CD4-positive, alpha-beta T cell treated with Interleukin-4 for 4 hours (primary cell): ENCODE measurements at regions not wholly inside any gene's neighbourhood (a gene's known extent, or its start where the extent isn't known, plus 50 kb on each side); places are given as distances from the start of the nearest gene placed in this dataset.

Experiments
- DNase-seq: peaks from one replicate; pipeline ENCODE4 v3.0.0-alpha.2; 2020

DNA sequence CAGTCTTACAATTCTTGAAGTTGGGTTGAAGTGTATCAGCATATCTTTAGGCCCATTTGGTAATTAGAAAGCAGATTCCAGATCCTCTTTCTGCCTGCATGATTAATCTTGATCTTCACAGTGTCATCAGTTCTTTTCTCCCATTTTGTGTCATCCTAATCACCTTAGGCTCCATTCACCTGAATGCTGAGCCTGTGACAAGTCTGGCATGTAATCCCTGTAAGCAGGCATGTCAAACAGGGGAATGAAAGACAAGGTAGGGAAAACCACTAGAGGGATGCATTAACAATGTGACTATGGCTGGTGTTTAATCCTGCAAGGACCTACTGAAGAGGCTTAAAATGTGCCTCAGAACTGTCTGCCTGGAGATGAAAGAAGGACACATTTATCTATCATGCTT is 848.8 kb downstream of the TFAP2A start:
- DNase-seq = no peak

DNA sequence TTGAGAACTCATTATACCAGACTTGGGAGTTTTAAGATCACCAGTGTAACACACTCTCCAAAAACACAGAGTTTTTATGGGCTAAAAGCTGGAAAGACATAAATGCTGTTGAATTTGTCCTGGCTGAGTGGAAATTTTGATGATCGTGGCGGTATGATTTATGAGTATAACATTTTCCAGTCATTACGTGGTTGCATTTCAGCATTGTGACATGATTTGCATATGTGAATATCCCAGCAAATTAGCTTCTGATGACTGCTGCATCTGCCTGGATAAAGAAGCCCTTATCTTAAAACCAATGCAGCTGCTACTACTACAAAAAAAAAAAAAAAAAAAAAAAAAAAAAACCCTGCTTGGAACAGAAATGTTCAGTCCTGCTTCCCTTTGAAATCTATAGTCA is 850.9 kb downstream of the TFAP2A start:
- no peak for DNase-seq

DNA sequence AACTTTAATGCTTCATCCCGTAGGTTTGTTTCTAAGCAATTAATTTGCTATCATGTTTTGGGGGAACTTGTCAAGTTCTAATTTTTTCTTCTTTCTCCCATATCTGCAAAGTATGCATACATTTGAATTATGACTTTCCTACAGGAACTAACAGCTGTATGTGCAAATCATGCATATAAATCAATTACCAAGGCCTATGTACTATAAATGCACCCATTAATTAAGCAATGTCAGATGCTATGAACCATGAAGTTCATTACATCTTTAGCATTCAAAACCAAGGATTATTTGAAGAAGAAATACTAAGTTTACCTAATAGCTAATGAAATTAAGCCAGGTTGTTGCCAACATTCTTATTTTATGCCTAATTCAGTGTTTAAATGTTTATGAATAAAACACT is 851.3 kb downstream of the TFAP2A start:
- DNase-seq = no peak

DNA sequence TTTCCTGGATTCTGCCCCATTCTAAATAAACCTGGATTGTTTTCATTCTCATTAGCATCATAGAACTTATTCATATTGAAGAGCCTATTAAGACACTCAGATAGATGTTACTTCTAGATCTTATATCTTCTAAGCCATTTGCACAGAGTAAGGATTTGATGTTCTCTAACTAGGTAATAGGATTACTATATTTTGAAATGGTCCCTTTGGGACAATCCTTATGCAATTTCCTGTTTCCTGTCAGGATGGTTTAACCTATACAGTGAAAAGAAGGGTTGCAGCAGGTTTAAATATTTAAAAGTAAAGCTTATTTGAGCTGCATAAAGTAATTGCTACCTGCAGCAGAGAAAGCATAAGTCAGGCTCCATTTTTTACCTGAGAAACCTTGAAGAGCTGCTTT is 860.1 kb downstream of the TFAP2A start:
- DNase-seq = no peak

DNA sequence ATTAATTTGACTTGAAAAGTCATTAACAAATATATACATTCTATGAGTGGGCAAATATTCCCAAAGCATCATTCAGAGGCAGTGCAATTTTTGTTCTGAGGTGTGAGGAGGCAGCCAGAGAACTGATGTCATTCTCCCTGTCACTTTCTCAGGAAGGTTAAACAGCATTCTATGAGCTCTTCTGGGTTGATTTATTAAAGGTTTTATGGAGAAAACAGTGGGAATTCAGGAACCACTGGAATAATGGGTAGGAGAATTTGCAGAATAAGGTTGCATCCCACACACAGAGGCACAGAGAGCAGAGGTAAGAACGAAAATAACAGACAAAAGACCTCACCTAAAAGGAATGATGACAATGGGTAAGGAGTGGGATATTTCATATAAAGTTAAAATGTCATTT is 860.6 kb downstream of the TFAP2A start:
- no peak for DNase-seq

DNA sequence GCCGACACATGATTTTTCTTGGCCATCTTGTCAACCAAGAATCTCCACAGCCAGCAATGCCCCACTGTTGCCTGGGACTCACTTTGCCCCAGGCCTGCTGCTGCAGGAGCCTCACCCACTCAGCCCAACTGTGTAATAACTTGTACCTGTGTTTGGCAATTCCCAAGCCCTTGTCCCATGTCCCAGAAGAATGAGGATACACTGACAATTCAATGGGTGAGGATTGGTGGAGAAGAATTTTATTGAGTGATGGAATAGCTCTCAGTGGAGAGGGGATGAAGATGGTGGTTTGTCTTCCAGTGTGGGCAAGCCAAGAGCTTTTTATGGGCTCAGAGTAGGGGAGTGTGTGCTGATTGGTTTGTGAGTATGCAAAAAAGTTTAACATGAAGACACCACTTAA is 861.9 kb downstream of the TFAP2A start:
- no peak for DNase-seq

DNA sequence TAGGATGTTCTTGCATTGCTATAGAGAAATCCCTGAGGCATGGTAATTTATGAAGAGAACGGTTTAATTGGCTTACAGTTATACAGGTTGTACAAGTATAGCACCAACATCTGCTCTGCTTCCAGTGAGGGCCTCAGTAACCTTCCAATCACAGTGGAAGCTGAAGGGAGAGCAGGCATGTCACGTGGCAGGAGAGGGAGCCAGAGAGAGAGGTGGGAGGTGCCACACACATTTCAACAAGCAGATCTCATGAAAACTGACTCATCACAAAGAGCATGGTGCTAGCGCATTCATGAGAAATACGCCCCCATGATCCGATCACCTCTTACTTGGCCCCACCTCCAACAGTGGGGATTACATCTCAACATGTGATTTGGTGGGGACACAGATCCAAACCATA is 871.2 kb downstream of the TFAP2A start:
- no peak for DNase-seq

DNA sequence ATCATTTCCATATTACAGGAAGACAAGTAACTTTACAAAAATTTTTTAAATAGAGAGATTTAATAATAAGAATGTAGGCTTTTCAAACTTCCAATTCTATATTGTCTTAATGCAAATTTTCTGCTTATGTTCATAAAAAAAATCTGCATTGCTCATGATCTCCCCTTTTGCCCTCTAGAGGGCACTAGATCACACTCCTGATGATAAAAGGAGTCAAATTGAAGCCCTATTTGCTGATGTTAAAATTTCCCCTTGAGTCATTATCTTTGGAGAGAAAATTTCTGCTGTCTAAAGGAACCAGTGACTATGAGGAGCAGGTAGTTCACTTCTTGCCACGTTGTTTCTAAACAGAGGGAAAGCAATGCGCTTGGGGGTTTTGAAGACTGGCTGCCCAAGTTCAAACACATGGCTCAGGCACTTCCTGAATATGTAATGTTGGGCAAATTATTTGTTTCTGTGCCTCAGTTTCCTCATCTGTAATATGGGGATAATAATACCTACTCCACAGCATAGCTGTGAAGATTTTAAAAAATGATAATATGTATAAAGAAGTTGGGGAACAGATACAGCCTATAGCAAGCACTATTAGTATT is 874.2 kb downstream of the TFAP2A start:
- no peak for DNase-seq

DNA sequence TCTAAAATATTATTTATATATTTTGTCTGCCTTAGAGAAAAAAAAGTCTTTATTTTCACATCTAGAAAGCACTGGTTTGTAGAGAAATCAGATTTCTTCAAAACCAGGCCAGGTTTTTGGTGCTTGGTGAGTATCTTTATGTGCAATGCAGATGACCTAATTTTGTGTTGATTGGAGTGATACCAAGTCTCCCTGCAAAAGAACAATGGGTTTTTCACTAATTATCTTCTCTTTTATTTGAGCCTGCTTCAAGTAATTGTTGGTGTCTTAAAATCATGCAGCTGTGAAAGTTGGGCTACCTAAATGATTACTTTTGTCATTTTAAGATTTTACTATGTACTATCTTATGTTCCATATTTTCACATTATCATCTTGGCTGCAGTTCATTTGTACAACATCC is 874.7 kb downstream of the TFAP2A start:
- no peak for DNase-seq

DNA sequence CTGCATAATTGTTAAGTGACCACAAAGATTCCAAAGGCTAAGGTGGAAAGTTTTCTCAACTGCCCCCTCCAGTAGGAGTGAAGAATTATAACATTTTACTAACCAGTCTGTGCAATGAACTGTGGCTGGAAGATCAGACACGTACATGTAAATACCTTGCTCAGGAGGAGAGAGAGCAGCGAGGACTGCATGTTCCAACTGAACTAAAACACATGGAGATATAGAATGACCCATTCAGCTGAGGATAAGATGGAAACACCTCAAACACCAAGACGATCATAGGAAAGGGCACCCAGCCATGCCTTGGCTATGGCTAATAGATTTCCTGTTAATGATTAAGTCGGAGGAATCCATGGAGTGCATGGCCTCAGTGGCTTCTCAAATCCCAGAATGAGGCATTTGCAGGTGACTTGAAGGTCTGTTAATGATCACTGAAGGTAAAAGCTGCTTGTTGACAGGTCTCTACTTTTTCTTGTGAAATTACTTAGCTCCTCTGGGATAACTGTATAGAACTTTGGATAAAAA is 875.6 kb downstream of the TFAP2A start:
- no peak for DNase-seq

DNA sequence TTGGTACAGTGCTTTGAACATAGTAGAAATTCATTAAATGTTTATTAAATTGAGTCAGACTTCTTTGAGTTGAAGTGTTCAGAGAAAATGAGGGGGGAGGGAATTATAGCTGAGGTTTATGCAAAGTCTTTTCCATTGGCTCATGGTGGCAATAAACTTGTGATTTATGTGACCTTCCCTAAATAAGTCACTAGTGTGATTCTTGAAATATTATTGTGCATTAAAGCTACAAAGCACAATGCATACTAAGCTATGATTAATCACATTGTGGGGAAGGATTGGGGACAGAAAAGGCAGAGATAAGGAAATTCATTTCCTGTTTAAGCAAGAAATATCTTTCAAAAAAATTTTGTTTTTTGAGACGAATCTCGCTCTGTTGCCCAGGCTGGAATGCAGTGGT is 877.5 kb downstream of the TFAP2A start:
- no peak for DNase-seq

DNA sequence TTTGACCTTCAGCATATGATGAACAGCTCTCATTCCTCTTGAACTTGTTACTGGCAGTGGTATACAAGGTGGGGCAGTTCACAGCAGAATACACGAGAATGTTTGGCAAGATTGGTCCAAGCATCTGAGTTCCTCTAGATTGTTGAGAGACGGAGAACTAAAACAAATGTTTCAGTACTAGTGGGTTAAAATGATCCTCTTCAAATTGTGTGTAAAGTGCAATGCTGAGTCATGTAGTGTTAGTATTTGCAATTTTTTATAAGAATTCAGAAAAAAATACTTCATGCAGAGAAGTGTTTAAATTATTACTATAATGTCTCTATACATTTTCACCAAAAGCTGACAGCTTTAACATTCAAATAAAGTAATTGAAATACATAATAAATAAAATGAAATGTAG is 879.8 kb downstream of the TFAP2A start:
- no peak for DNase-seq

DNA sequence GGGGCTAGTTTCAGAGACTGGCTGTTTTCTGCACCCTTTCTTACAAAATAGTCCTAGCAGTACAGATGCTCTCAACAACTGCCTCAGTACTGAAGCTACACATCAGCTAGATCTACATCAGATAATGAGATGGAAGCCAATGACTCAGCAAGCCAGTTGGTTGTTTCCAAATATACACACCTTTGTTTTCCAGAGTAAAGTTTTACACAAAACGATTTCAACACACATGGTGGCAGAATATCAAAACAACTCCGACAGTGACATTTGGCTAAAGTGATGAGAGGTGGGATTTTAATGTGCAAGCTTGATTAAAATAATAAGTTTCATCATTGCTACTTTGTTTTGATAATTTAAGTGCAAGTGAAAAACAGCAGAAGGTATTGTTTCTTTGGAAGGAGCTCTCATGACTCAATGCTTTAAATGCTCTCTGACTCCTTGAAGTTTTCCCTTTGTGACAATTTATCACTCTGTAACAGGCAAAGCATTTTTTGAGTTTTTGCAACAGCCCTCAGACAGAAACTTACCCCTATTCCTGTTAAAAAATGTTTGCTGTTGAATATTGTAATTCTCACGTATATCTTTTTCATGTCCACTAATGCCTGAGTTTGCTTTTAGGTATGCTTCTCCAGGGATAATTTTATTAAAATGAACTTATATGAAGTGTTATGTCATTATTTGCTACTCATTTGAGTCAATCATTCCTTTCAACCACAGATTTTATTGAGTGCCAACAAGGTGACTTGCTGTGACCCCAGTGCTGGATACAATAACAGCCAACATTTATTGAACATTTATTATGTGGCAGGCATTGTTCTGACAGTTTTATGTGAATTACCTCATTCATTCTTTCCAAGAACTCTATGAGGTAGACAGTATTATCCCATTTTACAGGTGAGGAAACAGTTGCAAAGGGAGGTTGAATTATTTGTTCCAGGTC is 882.0 kb downstream of the TFAP2A start:
- no peak for DNase-seq

DNA sequence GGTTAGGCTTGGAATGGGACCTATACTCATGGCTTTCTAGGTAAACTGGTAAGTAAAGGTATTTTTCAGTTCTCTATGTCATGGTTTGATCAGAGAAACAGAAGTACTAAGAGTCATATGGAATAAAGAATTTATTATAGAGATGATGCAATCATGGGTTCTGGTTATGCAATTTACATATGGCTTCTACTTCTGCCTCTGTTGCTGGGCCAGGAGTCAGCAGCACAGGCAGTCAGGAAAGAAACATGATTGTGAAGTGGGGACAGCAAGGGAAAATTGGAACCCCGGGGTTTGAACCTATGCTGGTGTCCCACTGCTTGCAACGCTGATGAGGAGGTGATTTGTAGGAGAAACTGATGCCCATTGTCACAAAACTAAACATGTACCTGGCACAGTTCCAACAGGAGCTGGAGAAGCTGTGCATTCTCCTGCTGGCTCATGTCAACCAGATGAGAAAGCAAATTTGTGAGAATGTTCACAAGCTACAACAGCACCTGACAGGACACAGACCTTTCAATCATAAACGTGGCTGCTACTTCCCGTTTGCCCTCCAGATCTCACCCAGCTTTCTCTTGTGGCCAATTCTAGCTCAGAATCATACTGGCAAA is 887.1 kb downstream of the TFAP2A start:
- DNase-seq = no peak

DNA sequence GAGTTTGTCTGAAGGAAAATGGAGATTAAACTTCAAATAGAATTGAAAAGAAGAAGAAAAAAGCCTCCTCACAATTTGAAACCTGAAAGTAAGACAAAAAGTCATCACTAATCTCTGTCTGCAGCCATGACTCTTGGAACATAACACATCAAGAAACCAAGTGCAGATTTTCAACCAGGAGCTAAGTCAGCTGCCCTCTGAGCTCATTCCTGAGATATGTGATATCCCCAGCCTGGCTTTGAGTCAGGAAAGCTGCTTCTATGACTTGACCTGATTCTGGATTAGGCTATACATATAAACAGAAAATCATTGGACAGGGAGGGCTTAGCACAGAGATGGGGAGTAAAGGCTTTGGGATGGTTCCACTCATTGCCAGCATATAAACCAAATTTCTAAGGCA is 891.4 kb downstream of the TFAP2A start:
- no peak for DNase-seq

DNA sequence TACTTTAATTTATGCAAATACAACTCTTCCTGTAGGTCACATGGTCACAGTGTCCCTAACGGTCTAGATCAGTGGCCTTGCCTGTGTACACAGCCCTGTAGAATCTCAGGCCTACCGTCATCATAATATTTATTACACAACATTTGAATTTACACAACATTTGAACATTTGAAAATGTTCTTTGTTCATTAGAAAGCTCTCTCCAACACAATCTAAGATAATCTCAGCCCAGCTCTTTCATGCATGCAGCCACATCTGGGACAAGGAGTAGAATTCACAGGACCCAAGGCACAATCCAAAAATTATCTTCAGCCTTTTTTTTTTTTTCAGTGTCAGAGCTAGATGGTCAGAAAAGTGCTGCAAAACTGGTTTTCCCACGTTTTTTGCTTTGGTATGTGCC is 892.8 kb downstream of the TFAP2A start:
- no peak for DNase-seq

DNA sequence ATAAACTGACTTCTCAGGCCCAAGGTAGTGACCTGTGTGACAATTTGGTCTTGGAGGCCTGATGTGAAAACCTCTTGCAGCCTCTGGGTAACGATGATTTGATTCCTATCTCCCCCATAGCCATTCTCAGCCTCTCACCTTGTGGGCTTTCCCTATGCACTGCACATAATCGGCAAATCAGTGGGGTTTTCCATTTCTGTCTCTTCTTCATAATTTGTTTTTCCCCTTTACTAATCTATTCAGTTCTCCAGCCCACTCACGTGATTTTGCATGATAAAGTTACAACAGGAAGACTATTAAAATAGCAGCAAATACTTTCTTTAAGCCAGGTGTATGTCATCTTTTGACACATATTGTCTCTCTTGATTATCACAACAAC is 893.7 kb downstream of the TFAP2A start:
- no peak for DNase-seq

DNA sequence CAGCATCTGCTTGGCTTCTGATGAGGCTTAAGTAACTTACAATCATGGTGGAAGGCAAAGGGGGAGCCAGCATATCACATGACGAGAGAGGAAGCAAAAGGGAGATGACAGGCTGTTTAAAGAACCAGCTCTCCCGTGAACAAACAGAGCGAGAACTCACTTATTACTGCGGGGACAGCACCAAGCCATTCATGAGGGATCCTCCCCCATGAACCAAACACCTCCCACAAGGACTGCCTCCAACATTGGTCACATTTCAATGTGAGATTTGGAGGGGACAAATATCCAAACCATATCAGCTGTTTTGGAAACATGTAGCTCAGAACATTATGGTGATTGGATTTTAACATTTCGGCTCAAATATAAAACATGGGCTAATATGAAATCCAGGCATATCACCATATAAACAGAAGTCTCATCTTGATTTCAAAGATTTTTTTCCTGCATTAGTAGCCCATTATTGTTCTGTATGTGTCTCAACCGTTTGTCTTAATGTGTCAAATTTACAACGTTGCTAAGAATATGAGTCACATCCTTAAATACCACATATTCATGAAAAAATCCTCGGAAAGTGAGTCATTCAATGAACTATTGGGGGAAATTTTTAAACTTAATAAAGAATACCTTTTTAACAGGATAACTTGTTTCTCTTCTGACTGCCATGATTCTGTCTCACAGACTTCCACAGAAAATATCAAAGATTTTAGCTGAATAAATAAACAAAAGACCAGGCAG is 894.3 kb downstream of the TFAP2A start:
- DNase-seq = no peak

DNA sequence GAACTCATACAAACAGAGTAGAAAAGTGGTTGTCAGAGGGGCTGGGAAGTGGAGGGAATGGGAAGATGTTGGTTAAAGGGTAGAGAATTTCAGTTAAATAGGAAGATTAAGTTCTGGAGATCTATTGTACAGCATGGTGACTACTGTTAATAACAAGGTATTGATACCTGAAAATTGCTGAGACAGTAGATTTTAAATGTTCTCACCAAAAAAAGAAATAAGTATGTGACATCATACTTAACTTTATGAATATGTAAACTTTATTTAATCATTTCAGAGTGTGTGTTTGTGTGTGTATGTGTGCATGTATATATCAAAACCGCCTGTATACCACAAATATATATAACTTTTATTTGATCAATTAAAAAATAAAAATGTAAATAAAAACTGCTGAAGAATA is 896.4 kb downstream of the TFAP2A start:
- DNase-seq = no peak

DNA sequence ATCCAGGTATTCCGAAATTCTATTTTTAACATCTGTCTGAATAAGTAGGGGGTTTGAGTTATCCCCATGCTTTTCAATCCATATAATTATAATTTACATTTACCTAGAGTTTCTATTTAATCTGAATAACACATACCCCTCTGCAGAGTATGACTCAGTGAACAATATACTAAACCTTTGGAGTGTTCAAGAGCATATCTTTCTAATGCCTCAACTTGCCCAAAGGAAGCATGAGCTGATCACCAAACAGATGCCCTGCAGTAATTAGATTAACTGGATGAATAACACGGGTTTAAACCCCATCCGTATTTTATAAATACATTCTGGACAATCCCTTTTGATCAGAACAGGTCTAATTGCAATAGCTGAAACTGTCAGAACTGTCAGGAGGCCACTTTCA is 897.1 kb downstream of the TFAP2A start:
- no peak for DNase-seq

DNA sequence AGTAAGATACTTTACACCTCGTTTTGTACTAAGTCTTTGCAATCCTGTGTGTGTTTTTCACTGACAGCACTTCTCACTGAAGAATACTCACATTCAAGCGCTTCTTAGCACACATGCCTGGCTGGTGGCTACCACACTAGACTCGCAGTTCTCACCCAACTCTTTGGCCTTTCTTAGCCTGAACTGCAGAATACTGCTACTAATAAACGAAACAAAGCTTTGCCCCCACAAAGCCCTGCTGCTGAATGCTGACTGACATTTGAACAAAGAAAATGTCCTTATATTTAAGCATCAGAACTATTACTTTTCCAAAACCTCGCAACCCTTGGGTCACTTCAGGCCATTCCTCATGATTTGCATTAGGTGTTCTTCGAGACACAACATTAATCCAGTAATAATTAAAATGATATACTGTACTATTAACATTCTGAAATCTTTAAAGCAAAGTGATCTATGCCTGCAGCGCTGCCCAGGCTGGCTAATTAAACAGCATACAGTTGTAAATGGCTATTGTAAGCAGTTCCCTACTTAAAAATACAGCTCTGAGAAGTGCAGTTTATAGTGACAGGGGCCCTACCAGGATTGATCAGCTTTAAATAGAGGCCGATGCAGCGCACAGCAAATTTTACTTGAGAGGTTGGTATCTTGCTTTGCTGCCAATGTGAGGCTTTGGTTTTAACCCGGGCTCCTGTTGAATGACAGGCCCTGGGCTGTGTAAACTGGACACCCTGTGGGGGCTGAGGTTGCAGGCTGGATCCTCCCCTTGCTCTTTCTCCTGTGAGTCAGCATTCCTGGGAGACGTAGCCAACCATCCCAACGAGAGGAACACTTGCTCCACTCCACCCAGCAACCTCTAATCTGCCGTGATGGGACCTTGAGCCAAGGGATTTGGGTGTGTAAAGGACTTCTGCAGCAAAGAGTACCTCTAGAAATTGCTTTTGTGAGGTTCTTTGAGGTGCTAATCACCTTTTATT is 899.0 kb downstream of the TFAP2A start:
- DNase-seq = no peak

DNA sequence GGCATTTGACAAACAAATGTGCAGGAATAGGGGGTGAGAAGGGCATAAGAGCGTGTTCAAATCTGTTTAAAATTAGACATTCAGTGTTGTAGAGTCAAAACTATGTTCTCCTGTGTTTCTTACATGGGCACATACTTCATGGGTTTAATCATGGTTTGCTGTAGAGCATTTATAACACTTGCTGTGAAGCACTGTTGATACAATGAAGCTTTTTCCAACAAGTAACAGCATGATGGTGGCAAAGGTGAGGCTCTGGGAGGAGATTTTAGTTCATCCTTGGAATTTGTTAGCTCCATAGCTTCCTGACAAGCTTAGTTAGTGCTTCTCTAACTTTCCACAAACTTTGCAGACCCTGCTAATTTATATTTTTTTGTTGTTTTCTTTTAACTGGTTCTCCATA is 900.7 kb downstream of the TFAP2A start:
- DNase-seq = no peak
